Ureter (tissue), 1 donor: ENCODE measurements at regions not wholly inside any gene's neighbourhood (a gene's known extent, or its start where the extent isn't known, plus 50 kb on each side); places are given as distances from the start of the nearest gene placed in this dataset.
"Not testable (repeated sequence)": the region's sequence is repeated elsewhere in the genome, so short reads cannot be mapped to it uniquely, and the experiment has no call there.

Source experiments
- DNase-seq: peaks from one replicate; pipeline ENCODE4 v3.0.0-alpha.2; 2020; ENCODE audit warnings: low spot score
- donor health status: DM: yes; HTN: yes; CAD: no.

GRCh38 chr12:19625551-19625950 lies 186.3 kb downstream of the AEBP2 start:
- DNase-seq: not testable (repeated sequence)

DNA sequence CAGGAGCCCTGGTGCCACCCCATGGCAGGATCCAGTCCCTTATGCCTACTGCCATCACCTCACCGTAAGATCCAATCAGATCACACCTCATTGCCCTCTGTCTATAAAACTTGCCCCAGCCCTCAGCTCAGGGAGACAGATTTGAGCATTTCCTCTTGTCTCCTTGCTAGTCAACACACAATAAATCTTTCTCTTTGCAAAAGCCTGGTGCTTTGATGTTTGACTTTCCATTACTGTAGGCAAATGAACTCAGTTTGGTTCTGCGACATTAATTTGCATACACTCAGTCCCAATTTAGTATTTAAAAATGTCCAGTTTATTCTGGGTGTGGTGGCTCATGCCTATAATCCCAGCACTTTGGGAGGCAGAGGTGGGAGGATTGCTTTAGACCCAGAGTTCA lies 188.4 kb downstream of the AEBP2 start:
- no peak for DNase-seq

GRCh38 chr12:19630536-19630935 lies 191.2 kb downstream of the AEBP2 start:
- no peak for DNase-seq

DNA sequence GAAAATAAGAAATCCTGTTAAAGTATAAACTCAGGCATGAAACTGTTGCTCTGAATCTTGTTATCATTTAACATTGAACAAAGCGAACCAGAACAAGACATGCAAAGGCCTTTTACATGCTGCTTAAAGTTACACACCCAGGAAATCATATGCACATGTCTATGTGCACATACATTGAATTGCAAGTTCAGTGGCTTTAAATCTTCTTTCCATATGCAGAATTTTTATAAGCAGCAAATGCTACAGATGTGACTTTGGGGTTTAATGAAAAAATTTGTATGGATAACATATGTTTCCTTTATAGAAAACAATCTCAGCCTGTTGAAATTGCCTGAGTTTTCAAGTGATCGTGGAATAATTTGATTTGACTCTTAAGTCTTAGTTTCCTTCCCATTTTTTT lies 193.9 kb downstream of the AEBP2 start:
- DNase-seq: no peak

GRCh38 chr12:19633641-19634040 lies 194.3 kb downstream of the AEBP2 start:
- no peak for DNase-seq

DNA sequence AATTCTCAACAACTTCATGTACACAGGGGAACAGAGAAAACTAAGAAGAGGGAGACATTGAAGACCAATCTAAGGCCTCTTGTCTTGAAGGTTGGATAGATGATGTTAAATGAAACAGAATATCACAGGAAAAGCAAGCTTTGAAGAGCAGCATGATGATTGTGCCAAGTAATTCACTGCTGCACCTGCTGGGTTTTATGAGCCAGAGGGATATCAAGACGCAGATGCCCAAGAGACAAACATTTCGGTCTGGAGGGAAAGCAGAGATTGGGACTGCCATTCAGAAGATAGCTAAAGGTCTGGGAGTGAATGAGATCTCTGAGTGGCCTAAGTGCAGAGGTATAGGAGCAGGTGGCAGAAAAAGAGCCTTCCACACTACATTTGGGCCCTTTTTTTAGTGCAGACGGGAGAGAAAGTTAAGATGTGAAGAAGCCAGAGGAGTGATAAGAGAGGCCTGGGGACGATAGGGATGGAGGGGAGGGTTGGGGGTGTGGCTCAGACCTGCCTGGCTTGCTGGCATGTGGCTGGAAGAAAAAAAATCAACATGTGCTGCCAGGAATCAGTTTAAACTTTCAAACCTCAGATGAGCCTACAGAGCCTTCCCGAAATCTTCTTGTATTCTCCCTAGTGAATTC lies 200.6 kb downstream of the AEBP2 start:
- DNase-seq: no peak

GRCh38 chr12:19641235-19642080 lies 202.2 kb downstream of the AEBP2 start:
- DNase-seq: no peak

DNA sequence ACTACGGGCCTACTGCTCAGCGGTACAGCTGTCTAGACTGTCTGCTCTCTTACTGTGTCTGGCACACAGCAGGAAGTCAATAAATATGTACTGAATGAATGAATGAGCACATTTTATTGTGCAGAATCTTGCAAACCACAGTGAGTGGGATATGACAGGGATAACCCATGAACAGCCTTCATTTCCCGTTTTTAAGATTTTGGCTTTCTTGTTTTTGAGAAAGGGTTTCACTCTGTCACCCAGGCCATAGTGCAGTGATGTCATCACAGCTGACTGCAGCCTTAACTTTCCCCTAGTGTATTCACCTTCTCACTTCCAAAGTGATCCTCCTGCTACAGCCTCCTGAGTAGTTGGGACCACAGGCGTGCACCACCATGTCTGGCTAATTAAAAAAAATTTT lies 203.1 kb downstream of the AEBP2 start:
- no peak for DNase-seq

DNA sequence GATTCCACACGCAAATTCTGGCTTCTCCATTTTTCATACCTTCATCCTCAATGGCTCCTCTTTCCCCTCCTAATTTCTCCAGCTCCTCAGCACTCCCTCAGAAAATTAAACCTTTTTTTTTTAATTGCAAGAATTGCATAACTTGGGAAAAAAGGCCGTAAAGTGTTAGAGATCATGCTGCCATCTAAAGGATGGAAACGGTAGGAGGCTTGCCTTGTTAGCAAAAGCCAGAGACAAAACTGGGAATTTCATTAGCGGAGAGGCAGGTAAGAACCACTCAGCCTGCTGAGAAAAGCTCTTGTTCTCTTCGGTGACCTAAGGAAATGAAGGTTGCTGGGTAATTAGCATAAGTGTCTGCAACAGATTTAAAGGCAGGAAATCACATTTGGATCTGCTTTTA lies 204.3 kb downstream of the AEBP2 start:
- no peak for DNase-seq

DNA sequence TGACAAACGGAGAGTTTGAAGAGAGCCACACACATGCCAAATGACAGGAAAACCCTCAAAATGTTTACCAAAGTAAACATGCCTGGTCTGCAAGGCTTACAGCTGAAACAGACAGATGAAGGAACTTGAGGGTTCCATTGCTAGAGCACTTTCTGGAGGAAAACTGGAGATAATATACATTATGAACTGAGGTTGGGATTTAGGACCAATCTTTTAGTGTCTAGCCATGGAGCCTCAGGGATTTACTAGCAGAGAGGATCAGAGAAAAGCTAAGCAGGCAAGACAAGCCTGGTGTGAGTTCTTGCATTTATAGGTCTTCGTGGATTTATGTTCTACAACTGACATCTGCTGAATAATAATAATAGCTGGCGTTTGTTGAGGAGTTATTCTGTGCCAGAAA lies 205.3 kb downstream of the AEBP2 start:
- no peak for DNase-seq

- DNase-seq: no peak
Measured at GRCh38 chr12:19645823-19646222, 206.5 kb downstream of the AEBP2 start.

- no peak for DNase-seq
Measured at GRCh38 chr12:19646599-19646998, 207.3 kb downstream of the AEBP2 start.

GRCh38 chr12:19647806-19648556 lies 208.7 kb downstream of the AEBP2 start:
- DNase-seq: no peak

- DNase-seq: no peak
Measured at GRCh38 chr12:19648591-19648990, 209.3 kb downstream of the AEBP2 start.

DNA sequence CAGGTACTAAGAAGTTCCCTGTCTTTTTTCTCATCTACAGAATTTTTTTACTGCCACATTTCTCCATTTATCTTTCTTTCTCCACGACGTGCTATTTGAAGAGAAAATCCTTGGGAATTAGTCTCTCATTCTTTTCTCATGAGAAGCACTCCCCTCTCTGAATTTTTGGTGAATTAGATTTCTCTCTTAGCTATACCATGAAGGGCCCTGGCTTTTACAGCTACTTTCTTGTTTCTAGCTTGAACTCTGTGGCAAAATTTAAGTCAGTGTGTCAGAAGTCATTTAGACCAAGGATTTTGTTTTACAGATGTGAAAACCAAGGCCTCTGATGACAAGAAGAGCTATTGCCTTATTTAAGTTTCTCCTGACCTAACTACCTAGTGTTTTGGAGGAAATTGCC lies 213.1 kb downstream of the AEBP2 start:
- no peak for DNase-seq

DNA sequence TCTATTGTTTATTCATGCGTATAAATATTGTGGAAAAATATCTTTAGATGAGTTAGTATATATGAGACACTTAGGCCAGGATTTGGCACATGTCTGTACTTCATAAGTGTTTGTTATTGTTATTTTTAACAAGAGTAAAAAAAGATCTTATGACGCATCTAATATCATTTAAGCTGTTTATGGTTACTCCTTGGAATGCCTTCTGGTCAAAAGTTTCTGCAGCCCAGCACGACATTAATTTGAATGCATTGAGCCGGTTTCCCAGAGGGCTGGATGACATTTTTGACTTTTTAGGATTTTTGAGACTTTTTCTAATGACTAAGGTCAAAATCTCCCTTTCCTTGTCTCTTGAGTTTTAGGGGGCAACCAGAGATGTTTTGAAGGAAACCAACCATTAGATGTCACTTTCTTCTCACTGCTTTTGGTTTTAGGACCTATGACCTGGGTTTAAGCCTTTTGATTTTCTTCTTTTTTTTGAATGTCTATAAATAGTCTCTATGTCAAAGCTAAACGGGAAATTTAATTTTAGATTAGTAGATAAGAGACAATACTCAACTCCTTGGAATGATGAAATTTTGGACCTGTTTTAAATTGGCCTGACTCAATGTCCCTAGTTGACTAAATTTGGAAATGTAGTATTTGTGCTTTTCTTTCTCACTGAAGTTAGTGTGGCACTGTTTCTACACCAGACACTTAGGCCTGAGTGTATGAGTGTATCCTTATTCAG lies 215.5 kb downstream of the AEBP2 start:
- no peak for DNase-seq

DNA sequence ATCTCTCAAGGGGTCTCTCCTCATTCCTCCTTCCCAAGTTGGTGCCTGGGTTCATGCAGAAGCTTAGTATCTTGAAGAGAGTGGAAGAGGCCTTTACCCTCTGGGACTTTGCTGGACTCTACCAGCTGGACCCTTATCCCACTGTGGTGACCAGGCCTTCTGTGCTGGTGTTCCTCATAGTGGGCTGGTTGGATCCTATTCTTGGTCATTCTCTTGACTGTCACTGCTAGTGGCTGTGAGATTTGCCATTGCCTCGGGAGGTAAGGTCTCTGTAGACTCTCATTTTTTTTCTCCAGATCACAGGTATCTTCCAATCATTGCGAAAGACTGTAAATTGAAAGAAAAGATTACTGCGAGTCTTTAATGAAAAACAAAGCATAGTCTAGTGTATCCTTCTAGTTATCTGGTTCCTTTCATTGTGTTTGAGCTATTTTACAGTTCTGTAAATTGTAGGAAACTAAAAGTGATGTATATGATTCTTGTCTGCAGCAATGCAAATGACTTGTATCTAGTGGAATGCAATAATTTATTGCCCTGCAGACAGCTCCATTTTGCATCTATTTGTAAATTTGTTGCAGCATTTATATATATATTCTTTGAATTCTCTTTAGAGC lies 217.9 kb downstream of the AEBP2 start:
- no peak for DNase-seq

DNA sequence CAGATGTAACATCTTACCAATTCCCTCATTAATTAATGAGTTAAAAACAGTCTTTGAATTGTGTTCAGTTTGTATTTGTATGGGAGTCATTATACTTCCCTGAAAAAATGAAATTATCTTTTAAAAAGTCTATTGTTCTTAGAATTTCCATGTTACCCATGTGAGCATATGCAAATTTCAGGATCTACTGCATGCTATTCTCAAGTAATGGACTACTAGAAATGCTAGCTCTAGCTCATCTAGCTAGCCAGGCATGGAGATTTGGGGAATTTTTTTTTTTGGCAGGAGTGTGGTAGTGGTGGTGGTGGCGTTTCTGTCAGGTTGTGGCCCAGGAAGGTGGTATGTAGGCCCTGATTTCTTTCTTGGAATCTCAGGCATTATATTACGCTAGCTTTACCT lies 218.4 kb downstream of the AEBP2 start:
- no peak for DNase-seq

DNA sequence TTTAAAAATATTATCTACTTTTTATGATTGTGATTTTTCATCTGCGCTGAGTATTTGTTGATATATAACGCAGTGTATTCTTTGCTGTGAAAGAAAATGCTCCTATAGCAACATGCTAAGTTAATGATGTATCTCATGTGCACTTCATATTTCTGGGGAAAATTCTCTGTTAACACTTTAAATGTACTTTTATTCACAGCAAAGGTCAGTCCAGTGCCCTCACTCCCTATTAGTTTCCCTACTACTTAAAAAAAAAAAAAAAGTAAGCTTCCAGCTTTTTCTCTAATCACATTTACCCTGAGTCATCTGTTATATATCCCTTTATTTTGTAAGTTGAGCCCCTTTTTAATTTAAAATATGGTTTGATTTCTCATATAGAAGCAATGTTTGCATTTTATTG lies 219.8 kb downstream of the AEBP2 start:
- DNase-seq: no peak

DNA sequence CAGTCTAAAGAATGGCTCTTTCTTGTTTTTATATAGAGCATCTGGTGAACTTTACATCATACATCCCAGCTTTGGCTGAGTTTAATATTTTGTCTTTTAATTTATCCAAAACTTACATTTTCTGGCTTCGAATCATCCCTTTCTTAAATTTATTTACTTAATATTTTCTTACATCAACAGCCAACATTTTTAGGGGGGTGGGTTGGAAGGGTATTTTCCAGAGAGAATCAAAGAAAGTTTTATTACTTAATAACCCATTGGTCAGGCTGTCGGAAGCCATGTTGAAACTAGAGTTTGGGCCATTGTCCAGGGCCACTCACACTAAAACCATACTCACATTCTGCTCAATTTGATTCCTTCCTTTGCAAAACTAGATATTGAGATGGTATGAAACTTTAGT lies 220.2 kb downstream of the AEBP2 start:
- DNase-seq: no peak

DNA sequence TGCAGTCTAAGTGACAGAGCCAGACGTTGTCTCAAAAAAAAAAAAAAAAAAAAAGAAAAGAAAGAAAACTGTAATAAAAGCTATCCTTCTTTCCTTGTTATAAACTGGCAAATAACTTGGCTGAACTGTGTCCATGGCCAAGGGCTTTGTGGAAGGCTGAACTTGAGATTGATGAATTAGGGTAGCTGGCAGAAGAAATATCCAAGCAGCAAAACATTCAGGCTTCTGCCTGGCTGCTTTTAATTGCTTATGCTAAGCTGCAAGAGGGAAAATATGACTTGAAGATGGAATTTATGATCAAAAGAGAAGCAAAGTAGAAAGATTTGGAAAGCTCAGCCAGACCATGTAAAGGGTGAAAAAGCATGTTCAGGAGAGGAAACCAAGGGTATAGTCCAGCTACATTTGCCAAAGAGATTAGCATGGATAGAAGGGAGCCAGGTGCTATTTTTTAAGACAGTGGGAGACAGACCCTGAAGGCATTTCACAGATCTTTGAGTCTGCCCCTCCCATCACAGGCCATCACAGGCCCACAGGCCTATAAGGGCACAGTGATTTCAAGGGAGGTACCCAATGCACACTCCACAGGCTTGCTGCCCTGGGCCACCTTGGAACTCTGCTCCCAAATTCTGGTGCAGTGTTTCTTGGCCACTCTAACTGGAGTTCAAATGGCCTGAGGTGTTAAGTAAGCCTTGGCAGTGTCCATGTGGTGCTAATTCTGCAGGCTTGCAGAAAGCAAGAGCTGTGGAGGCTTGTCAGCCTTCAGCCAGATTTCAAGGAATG lies 226.0 kb downstream of the AEBP2 start:
- no peak for DNase-seq
